ENCODE measurements at regions not wholly inside any gene's neighbourhood (a gene's known extent, or its start where the extent isn't known, plus 50 kb on each side); places are given as distances from the start of the nearest gene placed in this dataset.

- no peak for DNase-seq (ENCODE audit: low read depth)
Observed at GRCh38 chr15:79373113-79373512, 59.0 kb upstream of the MINAR1 start.

DNA sequence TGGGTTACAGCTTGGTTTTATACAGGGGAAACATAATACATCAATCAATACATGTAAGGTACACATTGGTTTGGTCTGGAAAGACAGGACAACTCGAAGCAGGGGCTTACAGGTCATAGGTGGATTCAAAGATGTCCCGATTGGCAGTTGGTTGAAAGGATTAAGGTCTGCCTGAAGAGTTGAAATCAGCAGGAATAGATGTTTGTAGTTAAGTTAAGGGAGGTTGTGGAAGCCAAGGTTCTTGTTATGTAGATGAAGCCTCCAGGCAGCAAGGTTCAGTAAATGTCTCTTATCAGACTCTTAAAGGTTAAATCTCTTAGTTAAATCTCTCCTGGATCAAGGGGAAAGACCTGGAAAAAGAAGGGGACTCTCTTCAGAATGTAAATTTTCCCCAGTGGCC is 58.4 kb upstream of the MINAR1 start:
- no peak for DNase-seq (ENCODE audit: low read depth)

- DNase-seq (ENCODE audit: low read depth) = no peak
Observed at GRCh38 chr15:79376383-79376782, 55.8 kb upstream of the MINAR1 start.

- DNase-seq (ENCODE audit: low read depth) = no peak
Observed at GRCh38 chr15:79378394-79379109, 53.6 kb upstream of the MINAR1 start.

GRCh38 chr15:79380755-79381497 is 51.2 kb upstream of the MINAR1 start:
- peak; percentile 42 for DNase-seq (ENCODE audit: low read depth)

- DNase-seq (ENCODE audit: low read depth) = no peak
Observed at GRCh38 chr15:79381593-79381992, 50.5 kb upstream of the MINAR1 start.

Data from CMK (cell line).